ENCODE measurements at regions not wholly inside any gene's neighbourhood (a gene's known extent, or its start where the extent isn't known, plus 50 kb on each side); places are given as distances from the start of the nearest gene placed in this dataset.
A peak's percentile ranks its signal among the peaks of the same experiment; 100 is the strongest.

DNA sequence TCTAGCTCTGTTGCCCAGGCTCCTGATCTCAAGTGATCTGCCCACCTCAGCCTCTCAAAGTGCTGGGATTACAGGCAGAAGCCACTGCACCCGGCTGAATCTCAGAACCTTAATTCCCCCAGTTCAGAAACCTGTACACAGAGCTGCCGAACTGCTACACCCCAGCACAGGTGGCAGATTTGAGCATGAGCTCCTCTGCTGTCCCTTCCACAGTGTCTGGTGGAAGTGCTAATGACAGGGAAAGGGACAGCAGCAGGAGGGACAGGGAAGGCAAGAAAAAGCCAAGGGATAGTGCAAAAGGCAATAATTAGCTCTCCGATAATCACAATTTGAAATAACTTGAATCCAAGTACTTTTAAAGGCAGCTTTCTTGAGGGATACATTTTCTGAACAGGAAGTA is 211.4 kb upstream of the ZNF521 start:
- Histone ChIP-seq H3K4me1 (ENCODE audit: control insufficient read depth in 1 of 2, insufficient read depth in 2 of 2, low read length in 2 of 2) (no peaks in the 10 kb centered on the region), H3K4me3 (replicated peaks in 1 of 2; ENCODE audit: low read depth in 1 of 2, low read length in 2 of 2) (no peak overlapping the region), H4K20me1 (ENCODE audit: insufficient read depth) (no peaks in the 10 kb centered on the region), H3K79me2 (ENCODE audit: insufficient read depth, low read length) (no peaks in the 10 kb centered on the region), H3K36me3 (ENCODE audit: control insufficient read depth in 1 of 2, insufficient read depth in 2 of 2, low read length in 2 of 2) (no peaks in the 10 kb centered on the region), H3K27ac (ENCODE audit: low read depth, low read length) (no peak overlapping the region), H2AFZ (ENCODE audit: low read depth, low read length, poor library complexity, severe bottlenecking) (no peak overlapping the region), H3K4me2 (ENCODE audit: low read length) (no peak overlapping the region), H3K9me2 (ENCODE audit: insufficient read depth) (no peaks in the 10 kb centered on the region), H3K9ac (ENCODE audit: low read length) (no peak overlapping the region), H3K27me3 (ENCODE audit: insufficient read depth, low read length) (no peaks in the 10 kb centered on the region), H3K9me3 (ENCODE audit: control insufficient read depth in 1 of 2, insufficient read depth in 1 of 2, low read depth in 1 of 2, low read length in 2 of 2) (no peaks in the 10 kb centered on the region)
- RAD21 ChIA-PET (ENCODE audit: low non-redundant PET in 1 of 2, low total read pairs in 2 of 2, uncharacterized antibody in 2 of 2, unreplicated experiment in 2 of 2), result no interaction called here
- no peak for TF ChIP-seq ELF1 (IDR thresholded peaks at IDR 0.05; ENCODE audit: borderline replicate concordance, low read depth)
- no peak for TF ChIP-seq TCF7L2 (IDR thresholded peaks at IDR 0.05; ENCODE audit: borderline replicate concordance, extremely low read depth, insufficient read depth, insufficient read length)
- TF ChIP-seq EZH2 (IDR thresholded peaks at IDR 0.05), result no peak
- TF ChIP-seq FOSL1 (IDR thresholded peaks at IDR 0.05; ENCODE audit: low read depth), result no peak
- TF ChIP-seq, protein P1, sequence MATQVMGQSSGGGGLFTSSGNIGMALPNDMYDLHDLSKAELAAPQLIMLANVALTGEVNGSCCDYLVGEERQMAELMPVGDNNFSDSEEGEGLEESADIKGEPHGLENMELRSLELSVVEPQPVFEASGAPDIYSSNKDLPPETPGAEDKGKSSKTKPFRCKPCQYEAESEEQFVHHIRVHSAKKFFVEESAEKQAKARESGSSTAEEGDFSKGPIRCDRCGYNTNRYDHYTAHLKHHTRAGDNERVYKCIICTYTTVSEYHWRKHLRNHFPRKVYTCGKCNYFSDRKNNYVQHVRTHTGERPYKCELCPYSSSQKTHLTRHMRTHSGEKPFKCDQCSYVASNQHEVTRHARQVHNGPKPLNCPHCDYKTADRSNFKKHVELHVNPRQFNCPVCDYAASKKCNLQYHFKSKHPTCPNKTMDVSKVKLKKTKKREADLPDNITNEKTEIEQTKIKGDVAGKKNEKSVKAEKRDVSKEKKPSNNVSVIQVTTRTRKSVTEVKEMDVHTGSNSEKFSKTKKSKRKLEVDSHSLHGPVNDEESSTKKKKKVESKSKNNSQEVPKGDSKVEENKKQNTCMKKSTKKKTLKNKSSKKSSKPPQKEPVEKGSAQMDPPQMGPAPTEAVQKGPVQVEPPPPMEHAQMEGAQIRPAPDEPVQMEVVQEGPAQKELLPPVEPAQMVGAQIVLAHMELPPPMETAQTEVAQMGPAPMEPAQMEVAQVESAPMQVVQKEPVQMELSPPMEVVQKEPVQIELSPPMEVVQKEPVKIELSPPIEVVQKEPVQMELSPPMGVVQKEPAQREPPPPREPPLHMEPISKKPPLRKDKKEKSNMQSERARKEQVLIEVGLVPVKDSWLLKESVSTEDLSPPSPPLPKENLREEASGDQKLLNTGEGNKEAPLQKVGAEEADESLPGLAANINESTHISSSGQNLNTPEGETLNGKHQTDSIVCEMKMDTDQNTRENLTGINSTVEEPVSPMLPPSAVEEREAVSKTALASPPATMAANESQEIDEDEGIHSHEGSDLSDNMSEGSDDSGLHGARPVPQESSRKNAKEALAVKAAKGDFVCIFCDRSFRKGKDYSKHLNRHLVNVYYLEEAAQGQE (IDR thresholded peaks at IDR 0.05; ENCODE audit: low read depth), result no peak
- CTCF ChIA-PET, result no interaction called here
- no TSS peak for BruUV-seq (replicated peaks)
- intact Hi-C loops (cut with micrococcal nuclease), result loop anchor here (10.0 kb wide), 1 partner anchor 271 kb away; no protein-coding TSS in a partner anchor
- no peak for ATAC-seq
- no peak for DNase-seq (ENCODE audit: low read depth, low spot score)
- POLR2A ChIA-PET, result no interaction called here

DNA sequence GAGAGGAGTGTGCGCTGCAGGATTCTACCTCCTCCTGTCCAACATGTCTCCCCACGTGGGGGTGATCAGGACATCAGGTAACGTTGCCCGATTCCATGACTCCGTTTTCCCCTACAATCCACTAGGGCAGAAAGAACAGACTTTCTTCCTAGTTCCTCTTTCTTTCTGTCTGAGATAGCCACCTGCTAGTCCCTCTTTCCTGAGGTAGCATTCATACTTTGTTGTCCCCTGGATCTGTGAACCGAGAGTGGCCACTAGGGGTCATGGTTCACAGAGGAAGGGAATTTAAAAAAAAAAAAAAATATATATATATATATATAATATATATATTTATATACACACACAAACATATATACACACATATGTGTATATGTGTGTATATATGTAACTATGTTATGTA is 210.0 kb upstream of the ZNF521 start:
- ATAC-seq, result no peak
- H2AFZ ChIP-seq (ENCODE audit: low read depth, low read length, poor library complexity, severe bottlenecking), result no peak overlapping the region
- intact Hi-C loops (cut with micrococcal nuclease), result loop anchor here (1.0 to 10.0 kb wide), 2 partner anchors 273 to 334 kb away; no protein-coding TSS in a partner anchor

More for the DNA sequence above, 210.0 kb upstream of the ZNF521 start:
- H4K20me1 ChIP-seq (ENCODE audit: insufficient read depth), result no peaks in the 10 kb centered on the region
- ChIA-PET CTCF (no interaction called here), RAD21 (ENCODE audit: low non-redundant PET in 1 of 2, low total read pairs in 2 of 2, uncharacterized antibody in 2 of 2, unreplicated experiment in 2 of 2) (no interaction called here), POLR2A (no interaction called here)
- no peaks in the 10 kb centered on the region for H3K79me2 ChIP-seq (ENCODE audit: insufficient read depth, low read length)
- H3K4me1 ChIP-seq (ENCODE audit: control insufficient read depth in 1 of 2, insufficient read depth in 2 of 2, low read length in 2 of 2), result no peaks in the 10 kb centered on the region
- H3K27me3 ChIP-seq (ENCODE audit: insufficient read depth, low read length), result no peaks in the 10 kb centered on the region
- H3K27ac ChIP-seq (ENCODE audit: low read depth, low read length), result no peak overlapping the region
- no peak overlapping the region for H3K9ac ChIP-seq (ENCODE audit: low read length)
- no peaks in the 10 kb centered on the region for H3K9me2 ChIP-seq (ENCODE audit: insufficient read depth)
- H3K4me2 ChIP-seq (ENCODE audit: low read length), result no peak overlapping the region
- H3K9me3 ChIP-seq (ENCODE audit: control insufficient read depth in 1 of 2, insufficient read depth in 1 of 2, low read depth in 1 of 2, low read length in 2 of 2), result no peaks in the 10 kb centered on the region
- BruUV-seq (replicated peaks), result no TSS peak
- TF ChIP-seq, protein P2, sequence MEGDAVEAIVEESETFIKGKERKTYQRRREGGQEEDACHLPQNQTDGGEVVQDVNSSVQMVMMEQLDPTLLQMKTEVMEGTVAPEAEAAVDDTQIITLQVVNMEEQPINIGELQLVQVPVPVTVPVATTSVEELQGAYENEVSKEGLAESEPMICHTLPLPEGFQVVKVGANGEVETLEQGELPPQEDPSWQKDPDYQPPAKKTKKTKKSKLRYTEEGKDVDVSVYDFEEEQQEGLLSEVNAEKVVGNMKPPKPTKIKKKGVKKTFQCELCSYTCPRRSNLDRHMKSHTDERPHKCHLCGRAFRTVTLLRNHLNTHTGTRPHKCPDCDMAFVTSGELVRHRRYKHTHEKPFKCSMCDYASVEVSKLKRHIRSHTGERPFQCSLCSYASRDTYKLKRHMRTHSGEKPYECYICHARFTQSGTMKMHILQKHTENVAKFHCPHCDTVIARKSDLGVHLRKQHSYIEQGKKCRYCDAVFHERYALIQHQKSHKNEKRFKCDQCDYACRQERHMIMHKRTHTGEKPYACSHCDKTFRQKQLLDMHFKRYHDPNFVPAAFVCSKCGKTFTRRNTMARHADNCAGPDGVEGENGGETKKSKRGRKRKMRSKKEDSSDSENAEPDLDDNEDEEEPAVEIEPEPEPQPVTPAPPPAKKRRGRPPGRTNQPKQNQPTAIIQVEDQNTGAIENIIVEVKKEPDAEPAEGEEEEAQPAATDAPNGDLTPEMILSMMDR (IDR thresholded peaks at IDR 0.05 in 2 of 3, conservative IDR thresholded peaks at IDR 0.05 in 1 of 3; ENCODE audit: borderline replicate concordance in 1 of 3, insufficient read depth in 1 of 3, low read depth in 2 of 3, low read length in 2 of 3), result peak in 2 of 3 experiments; percentile 24 to 35; a peak in 3 of 6 replicates
- TF ChIP-seq RAD21 (IDR thresholded peaks at IDR 0.05; ENCODE audit: low read depth), result no peak
- no peak for TF ChIP-seq SRF (IDR thresholded peaks at IDR 0.05; ENCODE audit: low read depth)
- no peak for TF ChIP-seq ELF1 (IDR thresholded peaks at IDR 0.05; ENCODE audit: borderline replicate concordance, low read depth)
- H3K36me3 ChIP-seq (ENCODE audit: control insufficient read depth in 1 of 2, insufficient read depth in 2 of 2, low read length in 2 of 2), result no peaks in the 10 kb centered on the region
- no peak for DNase-seq (ENCODE audit: low read depth, low spot score)
- no peak overlapping the region for H3K4me3 ChIP-seq (replicated peaks in 1 of 2; ENCODE audit: low read depth in 1 of 2, low read length in 2 of 2)

Data from HCT116 (cell line).